ENCODE measurements at regions not wholly inside any gene's neighbourhood (a gene's known extent, or its start where the extent isn't known, plus 50 kb on each side); places are given as distances from the start of the nearest gene placed in this dataset.
A peak's percentile ranks its signal among the peaks of the same experiment; 100 is the strongest.

DNA sequence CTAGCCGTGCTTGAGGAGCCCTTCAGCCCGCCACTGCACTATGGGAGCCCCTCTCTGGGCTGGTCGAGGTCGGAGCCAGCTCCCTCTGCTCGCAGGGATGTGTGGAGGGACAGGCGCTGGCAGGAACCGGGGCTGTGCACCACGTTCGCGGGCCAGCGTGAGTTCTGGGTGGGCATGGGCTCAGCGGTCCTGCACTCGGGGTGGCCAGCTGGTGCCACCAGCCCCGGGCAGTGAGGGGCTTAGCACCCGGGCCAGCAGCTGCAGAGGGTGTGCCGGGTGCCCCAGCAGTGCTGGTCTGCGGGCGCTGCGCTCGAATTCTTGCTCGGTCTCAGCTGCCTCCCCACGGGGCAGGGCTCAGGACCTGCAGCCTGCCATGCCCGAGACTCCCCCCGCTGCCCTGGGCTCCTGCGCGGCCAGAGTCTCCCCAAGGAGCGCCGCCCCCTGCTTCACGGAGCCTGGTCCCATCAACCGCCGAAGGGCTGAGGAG is 90.8 kb upstream of the NRG3 start:
- ATAC-seq: no peak
- DNase-seq: no peak

DNA sequence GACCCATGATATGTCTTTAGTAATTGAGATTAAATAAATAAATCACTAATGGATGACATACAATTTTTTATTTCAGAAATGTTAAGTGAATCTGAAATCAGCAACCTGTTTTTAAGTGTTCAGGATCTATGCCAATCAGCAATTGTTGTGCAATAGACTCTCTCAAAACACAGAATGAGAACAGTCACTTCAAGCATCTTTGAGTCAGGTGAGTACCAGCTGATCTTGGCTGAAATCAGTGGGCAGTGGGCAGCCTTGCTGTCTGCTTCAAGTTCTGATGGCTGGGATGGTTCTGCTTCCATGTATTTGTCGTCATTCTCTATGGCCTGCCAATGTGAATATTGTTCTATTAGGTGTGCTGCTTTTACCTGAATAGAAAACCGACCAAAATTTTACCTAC is 82.3 kb upstream of the NRG3 start:
- DNase-seq (no peak), ATAC-seq (no peak)

DNA sequence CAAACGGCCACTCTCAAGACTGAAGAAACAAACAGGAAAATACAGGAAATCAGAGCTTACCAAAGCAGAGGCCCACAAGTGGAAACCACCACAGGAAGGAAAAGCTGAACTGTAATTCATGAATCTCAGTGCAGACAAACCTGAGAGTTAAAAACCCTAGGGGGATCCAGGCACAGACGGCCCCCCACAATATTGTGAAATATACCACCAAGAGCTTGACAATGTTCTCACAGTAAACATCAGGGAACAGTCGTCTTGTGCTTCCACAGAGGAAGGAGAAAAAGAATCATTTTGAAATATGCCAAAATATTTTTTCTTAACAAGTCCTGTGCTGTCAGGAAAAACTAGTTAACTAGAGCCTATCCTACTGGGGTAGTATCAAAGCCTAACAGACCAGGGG is 68.2 kb upstream of the NRG3 start:
- ATAC-seq: no peak
- no peak for DNase-seq

DNA sequence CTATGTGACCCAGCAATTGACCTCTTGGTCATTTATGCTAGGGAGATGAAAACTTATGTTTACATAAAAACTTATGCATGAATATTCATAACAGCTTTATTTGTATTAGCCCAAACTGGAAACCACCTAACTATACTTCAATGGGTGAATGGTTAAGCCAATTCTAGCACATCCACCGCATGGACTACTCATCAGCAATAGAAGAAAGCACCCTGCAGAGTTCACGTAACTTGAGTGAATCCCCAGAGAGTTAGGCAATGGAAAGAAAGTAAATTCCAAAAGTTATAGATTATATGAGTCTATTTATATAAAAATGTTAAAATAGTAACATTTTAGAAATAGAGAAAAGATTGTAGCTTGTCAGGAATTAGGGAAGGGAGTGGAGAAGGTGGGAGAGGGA is 60.2 kb upstream of the NRG3 start:
- DNase-seq: no peak
- ATAC-seq: no peak

DNA sequence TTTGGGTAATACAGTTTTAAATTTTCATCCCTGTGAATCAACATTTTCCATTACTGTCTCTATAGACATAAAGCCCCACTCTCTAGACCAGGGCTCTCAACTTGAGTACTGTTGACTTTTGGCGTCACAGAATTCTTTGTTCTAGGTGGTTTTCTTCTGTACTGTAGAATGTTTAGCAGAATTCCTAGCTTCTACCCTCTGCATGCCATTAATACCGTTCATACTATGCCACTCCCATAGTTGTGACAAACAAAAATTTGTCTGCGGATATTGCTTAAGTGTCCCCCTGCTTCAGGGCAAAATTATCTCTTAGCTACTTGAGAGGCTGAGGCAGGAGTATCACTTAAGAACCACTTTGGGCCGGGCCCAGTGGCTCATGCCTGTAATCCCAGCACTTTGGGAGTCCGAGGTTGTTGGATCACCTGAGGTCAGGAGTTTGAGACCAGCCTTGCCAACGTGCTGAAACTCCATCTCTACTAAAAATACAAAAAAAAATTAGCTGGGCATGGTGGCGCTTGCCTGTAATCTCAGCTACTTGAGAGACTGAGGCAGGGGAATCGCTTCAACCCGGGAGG is 57.3 kb upstream of the NRG3 start:
- no peak for DNase-seq
- ATAC-seq: no peak

DNA sequence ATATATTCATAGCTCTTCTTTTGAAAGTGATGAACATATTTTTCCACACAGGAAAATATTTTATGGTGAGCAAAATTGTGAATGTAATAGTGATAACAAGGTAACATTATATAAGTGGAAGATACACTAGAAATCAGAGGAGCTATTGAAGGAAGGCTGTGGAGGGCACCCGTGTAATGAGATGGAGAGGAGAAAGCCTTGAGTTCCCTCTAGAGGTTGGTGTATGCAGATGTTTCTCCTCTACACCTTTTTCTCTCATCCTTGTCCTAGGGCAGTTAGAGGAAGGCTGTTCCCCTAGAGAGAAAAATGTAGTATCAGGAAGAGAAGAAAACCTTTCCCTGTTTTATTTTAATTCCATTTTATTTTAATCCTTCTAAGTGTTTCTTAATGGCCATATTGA is 54.6 kb upstream of the NRG3 start:
- ATAC-seq (peak; percentile 40), DNase-seq (no peak)
